Cardiac muscle cell (in vitro differentiated cells and primary cell): ENCODE measurements at regions not wholly inside any gene's neighbourhood (a gene's known extent, or its start where the extent isn't known, plus 50 kb on each side); places are given as distances from the start of the nearest gene placed in this dataset.
A peak's percentile ranks its signal among the peaks of the same experiment; 100 is the strongest.

ENCODE experiments used
- DNase-seq, 2 donors: peaks; one replicate each; pipeline versions ENCODE4 v3.0.0 to v3.0.0-alpha.2; 2010 to 2017; ENCODE audit warnings: low read depth in 1 of 2, low spot score in 1 of 2
- H3K27ac ChIP-seq: fragments of 200-600 bp; sonication (generic); 2 replicates; pipeline ENCODE4 v1.5.1; 2016
- H3K27me3 ChIP-seq: fragments of 200-600 bp; sonication (generic); 2 replicates; pipeline ENCODE4 v1.6.0; 2016; ENCODE audit warnings: control low read depth
- H3K36me3 ChIP-seq: fragments of 200-600 bp; sonication (generic); 2 replicates; pipeline ENCODE4 v1.5.1; 2016; ENCODE audit warnings: control low read depth
- H3K4me1 ChIP-seq: fragments of 200-600 bp; sonication (generic); 2 replicates; pipeline ENCODE4 v1.8.1; 2017; ENCODE audit warnings: low read depth, mild to moderate bottlenecking, mixed run types
- H3K4me3 ChIP-seq: fragments of 200-600 bp; sonication (generic); 2 replicates; pipeline ENCODE4 v1.5.1; 2016; ENCODE audit warnings: mild to moderate bottlenecking
- H3K9me3 ChIP-seq: fragments of 200-600 bp; sonication (generic); 2 replicates; pipeline ENCODE4 v1.5.1; 2017; ENCODE audit warnings: low read depth, mild to moderate bottlenecking, control low read depth
- CTCF ChIP-seq: IDR thresholded peaks from 2 replicates; pipeline ENCODE4 v1.5.1; 2012; ENCODE audit warnings: low read depth, mild to moderate bottlenecking, low read length

DNA sequence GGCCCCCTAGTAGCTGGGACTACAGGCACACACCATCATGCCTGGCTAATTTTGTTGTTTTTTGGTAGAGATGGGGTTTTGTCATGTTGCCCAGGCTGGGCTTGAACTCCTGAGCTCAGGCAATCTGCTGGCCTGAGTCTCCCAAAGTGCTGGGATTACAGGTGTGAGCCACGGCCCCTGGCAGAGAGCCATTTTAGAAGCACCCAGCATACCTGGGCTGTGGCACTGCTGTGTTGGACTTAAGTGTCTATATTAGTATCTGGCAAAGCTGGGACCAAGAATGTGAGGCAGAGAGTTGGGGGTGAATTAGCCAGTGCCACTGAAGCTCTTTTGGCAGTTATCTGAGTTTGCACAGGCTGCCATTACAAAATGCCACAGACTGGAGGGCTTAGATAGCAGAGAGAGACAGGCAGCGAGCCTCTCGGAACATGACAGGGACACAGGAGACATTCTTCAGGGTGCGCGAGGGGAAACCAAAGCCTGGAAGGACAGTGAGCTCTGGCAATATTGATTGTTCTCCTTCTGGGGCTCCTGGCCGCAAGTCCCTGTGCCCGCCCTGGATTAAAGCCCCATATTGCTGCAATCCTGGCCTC is 87.7 kb upstream of the ALX4 start:
- Histone ChIP-seq H3K36me3 (no peaks in the 10 kb centered on the region), H3K27ac (no peak overlapping the region), H3K4me1 (peaks cover 3% of the 10 kb centered on the region), H3K4me3 (no peak overlapping the region), H3K9me3 (no peaks in the 10 kb centered on the region), H3K27me3 (no peaks in the 10 kb centered on the region)
- peak in 1 of 2 donors; percentile 30 for DNase-seq
- TF ChIP-seq CTCF = no peak

DNA sequence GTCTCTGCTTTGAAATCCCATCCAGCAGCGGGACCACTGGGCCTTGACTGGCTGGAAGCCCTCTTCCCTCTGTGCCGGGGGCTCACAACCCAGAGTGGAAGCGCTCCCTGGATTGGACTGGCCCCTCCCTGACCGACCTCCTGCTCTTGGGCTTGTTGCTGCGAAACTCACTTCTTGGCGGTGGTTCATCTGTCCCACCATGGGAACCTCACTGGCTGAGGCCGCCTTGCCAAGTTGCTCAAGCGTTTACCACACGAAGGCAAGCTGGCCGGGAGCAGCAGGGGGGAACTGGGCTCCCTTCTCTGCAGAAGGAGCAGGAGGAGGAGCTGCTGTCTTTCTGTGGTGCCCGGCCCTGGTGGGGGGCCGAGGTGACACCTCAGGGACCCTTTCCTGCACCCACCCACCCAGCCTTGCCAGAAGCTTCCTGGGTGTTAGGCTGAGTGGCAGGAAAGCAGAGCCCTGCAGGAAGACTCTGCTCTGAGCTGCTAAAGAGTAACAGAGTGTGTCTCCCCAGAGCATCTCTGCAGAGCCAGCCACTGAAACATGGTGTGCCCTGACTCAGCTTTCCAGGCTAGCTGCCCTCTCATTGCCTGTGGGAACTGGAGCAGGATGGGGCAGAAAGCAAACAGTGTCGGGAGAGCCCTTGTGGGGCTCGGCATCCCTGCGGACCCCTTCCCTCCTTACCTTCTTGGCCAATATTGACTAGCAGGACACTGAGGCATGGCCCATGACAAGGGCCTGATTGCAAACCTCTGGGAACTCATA is 88.5 kb upstream of the ALX4 start:
- Histone ChIP-seq H3K9me3 (no peaks in the 10 kb centered on the region), H3K36me3 (no peaks in the 10 kb centered on the region), H3K27ac (no peak overlapping the region), H3K4me3 (no peak overlapping the region), H3K4me1 (peaks cover 5% of the 10 kb centered on the region), H3K27me3 (no peaks in the 10 kb centered on the region)
- no peak for TF ChIP-seq CTCF
- no peak for DNase-seq

DNA sequence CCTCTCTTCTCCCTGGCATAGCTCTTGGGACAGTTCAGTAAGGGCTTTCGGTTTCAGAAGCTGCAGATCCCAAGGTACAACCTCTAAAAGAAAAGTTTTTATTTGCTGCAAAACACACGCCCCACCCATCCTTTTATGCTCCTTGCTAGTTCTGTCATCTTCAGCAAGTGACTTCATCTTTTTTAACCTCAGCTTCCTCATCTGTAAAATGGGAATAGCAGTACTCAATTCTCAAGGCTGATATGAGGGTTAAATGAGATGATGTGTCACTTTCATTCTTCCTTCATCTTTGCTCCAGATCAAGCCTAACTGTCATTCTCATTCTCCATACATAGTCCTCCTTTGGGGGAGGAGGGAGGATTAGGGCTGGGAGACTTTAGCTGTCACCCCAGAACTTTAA is 90.0 kb upstream of the ALX4 start:
- DNase-seq = no peak
- H3K4me3 ChIP-seq = no peak overlapping the region
- no peaks in the 10 kb centered on the region for H3K36me3 ChIP-seq
- peaks cover 5% of the 10 kb centered on the region for H3K4me1 ChIP-seq
- no peak for TF ChIP-seq CTCF
- no peak overlapping the region for H3K27ac ChIP-seq
- no peaks in the 10 kb centered on the region for H3K9me3 ChIP-seq
- H3K27me3 ChIP-seq = no peaks in the 10 kb centered on the region

- Histone ChIP-seq H3K36me3 (no peaks in the 10 kb centered on the region), H3K4me1 (peaks cover 5% of the 10 kb centered on the region), H3K4me3 (no peak overlapping the region), H3K27ac (no peak overlapping the region), H3K9me3 (no peaks in the 10 kb centered on the region), H3K27me3 (no peaks in the 10 kb centered on the region)
- no peak for DNase-seq
- no peak for TF ChIP-seq CTCF
Observed at GRCh38 chr11:44400431-44400830, 90.5 kb upstream of the ALX4 start.

- no peaks in the 10 kb centered on the region for H3K36me3 ChIP-seq
- no peaks in the 10 kb centered on the region for H3K27me3 ChIP-seq
- no peak overlapping the region for H3K4me3 ChIP-seq
- H3K27ac ChIP-seq = no peak overlapping the region
- peaks cover 5% of the 10 kb centered on the region for H3K4me1 ChIP-seq
- H3K9me3 ChIP-seq = no peaks in the 10 kb centered on the region
- DNase-seq = no peak
- TF ChIP-seq CTCF = no peak
Observed at GRCh38 chr11:44402466-44403075, 92.6 kb upstream of the ALX4 start.
